ENCODE measurements at regions not wholly inside any gene's neighbourhood (a gene's known extent, or its start where the extent isn't known, plus 50 kb on each side); places are given as distances from the start of the nearest gene placed in this dataset.

- no peak overlapping the region for H3K4me3 ChIP-seq (ENCODE audit: low read length)
- H3K36me3 ChIP-seq (ENCODE audit: control insufficient read depth, insufficient read depth, low read length) = no peaks in the 10 kb centered on the region
- peak; percentile 63 to 75 for DNase-seq
- H3K9me3 ChIP-seq (ENCODE audit: control insufficient read depth, low read depth, low read length) = no peaks in the 10 kb centered on the region
- no peaks in the 10 kb centered on the region for H3K27me3 ChIP-seq (ENCODE audit: control insufficient read depth, insufficient read depth, low read length)
- peaks cover 18% of the 10 kb centered on the region for H3K4me1 ChIP-seq (ENCODE audit: control insufficient read depth, insufficient read depth, low read length)
- H3K27ac ChIP-seq (ENCODE audit: low read length) = peak overlapping the region; percentile 35
- no CpG with 5 or more reads among the region's 19 CpGs for WGBS (ENCODE audit: insufficient coverage, low lambda C conversion rate)
Observed at GRCh38 chr14:31950764-31951637, 126.1 kb upstream of the ARHGAP5 start.

- Histone ChIP-seq H3K4me3 (ENCODE audit: low read length) (no peak overlapping the region), H3K27me3 (ENCODE audit: control insufficient read depth, insufficient read depth, low read length) (no peaks in the 10 kb centered on the region), H3K9me3 (ENCODE audit: control insufficient read depth, low read depth, low read length) (no peaks in the 10 kb centered on the region), H3K27ac (ENCODE audit: low read length) (no peak overlapping the region), H3K36me3 (ENCODE audit: control insufficient read depth, insufficient read depth, low read length) (no peaks in the 10 kb centered on the region), H3K4me1 (ENCODE audit: control insufficient read depth, insufficient read depth, low read length) (peaks cover 12% of the 10 kb centered on the region)
- no CpG with 5 or more reads among the region's 4 CpGs for WGBS (ENCODE audit: insufficient coverage, low lambda C conversion rate)
- DNase-seq = no peak
Observed at GRCh38 chr14:31951638-31951964, 125.5 kb upstream of the ARHGAP5 start.

GRCh38 chr14:31952573-31952972, 124.5 kb upstream of the ARHGAP5 start:
- WGBS (ENCODE audit: insufficient coverage, low lambda C conversion rate) = no CpG with 5 or more reads among the region's 1 CpG
- no peak for DNase-seq
- no peaks in the 10 kb centered on the region for H3K9me3 ChIP-seq (ENCODE audit: control insufficient read depth, low read depth, low read length)
- H3K4me3 ChIP-seq (ENCODE audit: low read length) = no peak overlapping the region
- H3K4me1 ChIP-seq (ENCODE audit: control insufficient read depth, insufficient read depth, low read length) = peaks cover 12% of the 10 kb centered on the region
- H3K27ac ChIP-seq (ENCODE audit: low read length) = no peak overlapping the region
- no peaks in the 10 kb centered on the region for H3K36me3 ChIP-seq (ENCODE audit: control insufficient read depth, insufficient read depth, low read length)
- no peaks in the 10 kb centered on the region for H3K27me3 ChIP-seq (ENCODE audit: control insufficient read depth, insufficient read depth, low read length)

- Histone ChIP-seq H3K4me3 (ENCODE audit: low read length) (no peak overlapping the region), H3K9me3 (ENCODE audit: control insufficient read depth, low read depth, low read length) (no peaks in the 10 kb centered on the region), H3K27ac (ENCODE audit: low read length) (no peak overlapping the region), H3K36me3 (ENCODE audit: control insufficient read depth, insufficient read depth, low read length) (no peaks in the 10 kb centered on the region), H3K4me1 (ENCODE audit: control insufficient read depth, insufficient read depth, low read length) (peaks cover 12% of the 10 kb centered on the region), H3K27me3 (ENCODE audit: control insufficient read depth, insufficient read depth, low read length) (no peaks in the 10 kb centered on the region)
- WGBS (ENCODE audit: insufficient coverage, low lambda C conversion rate) = 96% methylated on average over 6 of the region's 6 CpGs
- DNase-seq = no peak
Observed at GRCh38 chr14:31953210-31953609, 123.9 kb upstream of the ARHGAP5 start.

GRCh38 chr14:31954991-31955390, 122.1 kb upstream of the ARHGAP5 start:
- DNase-seq = no peak
- Histone ChIP-seq H3K36me3 (ENCODE audit: control insufficient read depth, insufficient read depth, low read length) (no peaks in the 10 kb centered on the region), H3K4me1 (ENCODE audit: control insufficient read depth, insufficient read depth, low read length) (peaks cover 11% of the 10 kb centered on the region)

DNA sequence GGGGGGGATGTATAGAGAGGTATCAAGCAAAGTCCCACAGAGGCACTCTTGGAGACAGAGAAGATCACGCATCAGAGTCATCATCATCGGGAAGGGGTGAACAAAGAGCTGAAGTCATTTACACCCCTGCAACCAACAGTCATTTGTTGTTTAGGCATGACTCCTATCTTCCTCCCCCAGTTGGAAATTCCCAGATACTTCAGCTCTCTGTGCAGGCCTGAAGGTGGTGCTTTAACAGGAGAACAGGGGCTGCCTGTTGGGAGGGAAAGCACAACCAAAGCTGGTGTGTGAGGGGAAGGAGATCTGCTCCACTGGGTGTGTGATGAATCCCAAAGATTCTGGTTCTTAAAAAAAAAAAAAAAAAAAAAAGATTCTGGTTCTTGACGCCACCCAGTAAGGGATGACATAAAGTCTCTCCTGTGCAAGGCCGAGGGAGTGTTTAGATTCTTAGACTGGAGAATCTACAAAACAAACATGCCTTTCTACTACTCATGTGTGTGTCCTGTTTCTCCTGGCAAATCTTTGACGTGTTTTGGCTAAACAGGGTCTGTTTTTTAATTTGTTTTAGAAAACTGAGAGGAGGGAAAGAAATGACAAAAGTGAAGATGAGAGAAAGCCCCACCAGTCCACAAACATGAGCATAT, 121.0 kb upstream of the ARHGAP5 start:
- no peak for DNase-seq
- Histone ChIP-seq H3K4me1 (ENCODE audit: control insufficient read depth, insufficient read depth, low read length) (peaks cover 7% of the 10 kb centered on the region), H3K27me3 (ENCODE audit: control insufficient read depth, insufficient read depth, low read length) (no peaks in the 10 kb centered on the region), H3K9me3 (ENCODE audit: control insufficient read depth, low read depth, low read length) (no peaks in the 10 kb centered on the region), H3K4me3 (ENCODE audit: low read length) (no peak overlapping the region), H3K36me3 (ENCODE audit: control insufficient read depth, insufficient read depth, low read length) (no peaks in the 10 kb centered on the region), H3K27ac (ENCODE audit: low read length) (no peak overlapping the region)
- WGBS (ENCODE audit: insufficient coverage, low lambda C conversion rate) = 60% methylated on average over 2 of the region's 5 CpGs

More at GRCh38 chr14:31954991-31955390, 122.1 kb upstream of the ARHGAP5 start:
- Histone ChIP-seq H3K27ac (ENCODE audit: low read length) (no peak overlapping the region), H3K9me3 (ENCODE audit: control insufficient read depth, low read depth, low read length) (no peaks in the 10 kb centered on the region), H3K27me3 (ENCODE audit: control insufficient read depth, insufficient read depth, low read length) (no peaks in the 10 kb centered on the region), H3K4me3 (ENCODE audit: low read length) (no peak overlapping the region)

DNA sequence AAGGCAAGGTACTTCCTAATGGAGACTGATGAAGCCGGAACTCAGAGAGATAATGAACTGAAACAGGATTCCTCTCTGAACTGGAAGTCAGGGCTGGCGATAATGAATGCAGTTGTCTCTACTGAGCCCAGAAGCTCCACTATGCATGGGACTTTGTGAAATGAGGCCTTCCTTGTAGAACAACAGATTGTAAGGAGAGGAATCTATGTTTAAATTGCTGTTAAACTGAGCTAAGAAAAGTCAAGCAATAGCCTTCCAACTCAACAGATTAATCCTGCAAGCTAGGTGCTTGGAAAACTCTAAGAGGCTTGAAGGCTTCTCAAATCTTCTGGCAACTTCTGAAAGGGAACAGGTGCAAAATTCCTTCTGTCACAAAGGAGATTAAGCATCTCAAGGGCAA, 119.5 kb upstream of the ARHGAP5 start:
- H3K4me1 ChIP-seq (ENCODE audit: control insufficient read depth, insufficient read depth, low read length) = no peaks in the 10 kb centered on the region
- H3K27ac ChIP-seq (ENCODE audit: low read length) = no peak overlapping the region
- no peak for DNase-seq
- WGBS (ENCODE audit: insufficient coverage, low lambda C conversion rate) = no CpG with 5 or more reads among the region's 2 CpGs
- no peaks in the 10 kb centered on the region for H3K9me3 ChIP-seq (ENCODE audit: control insufficient read depth, low read depth, low read length)
- H3K4me3 ChIP-seq (ENCODE audit: low read length) = no peak overlapping the region
- no peaks in the 10 kb centered on the region for H3K36me3 ChIP-seq (ENCODE audit: control insufficient read depth, insufficient read depth, low read length)
- no peaks in the 10 kb centered on the region for H3K27me3 ChIP-seq (ENCODE audit: control insufficient read depth, insufficient read depth, low read length)

GRCh38 chr14:31960039-31960438, 117.1 kb upstream of the ARHGAP5 start:
- WGBS (ENCODE audit: insufficient coverage, low lambda C conversion rate) = 87% methylated on average over 3 of the region's 5 CpGs
- Histone ChIP-seq H3K27me3 (ENCODE audit: control insufficient read depth, insufficient read depth, low read length) (no peaks in the 10 kb centered on the region), H3K36me3 (ENCODE audit: control insufficient read depth, insufficient read depth, low read length) (no peaks in the 10 kb centered on the region), H3K27ac (ENCODE audit: low read length) (no peak overlapping the region), H3K4me3 (ENCODE audit: low read length) (no peak overlapping the region), H3K4me1 (ENCODE audit: control insufficient read depth, insufficient read depth, low read length) (peaks cover 3% of the 10 kb centered on the region), H3K9me3 (ENCODE audit: control insufficient read depth, low read depth, low read length) (no peaks in the 10 kb centered on the region)
- DNase-seq = no peak

GRCh38 chr14:31961896-31962295, 115.2 kb upstream of the ARHGAP5 start:
- no peaks in the 10 kb centered on the region for H3K36me3 ChIP-seq (ENCODE audit: control insufficient read depth, insufficient read depth, low read length)
- WGBS (ENCODE audit: insufficient coverage, low lambda C conversion rate) = no CpG with 5 or more reads among the region's 3 CpGs
- no peak for DNase-seq
- no peak overlapping the region for H3K4me3 ChIP-seq (ENCODE audit: low read length)
- no peaks in the 10 kb centered on the region for H3K27me3 ChIP-seq (ENCODE audit: control insufficient read depth, insufficient read depth, low read length)
- no peak overlapping the region for H3K27ac ChIP-seq (ENCODE audit: low read length)
- peaks cover 19% of the 10 kb centered on the region for H3K4me1 ChIP-seq (ENCODE audit: control insufficient read depth, insufficient read depth, low read length)
- H3K9me3 ChIP-seq (ENCODE audit: control insufficient read depth, low read depth, low read length) = no peaks in the 10 kb centered on the region

GRCh38 chr14:31962920-31963319, 114.2 kb upstream of the ARHGAP5 start:
- Histone ChIP-seq H3K36me3 (ENCODE audit: control insufficient read depth, insufficient read depth, low read length) (no peaks in the 10 kb centered on the region), H3K4me3 (ENCODE audit: low read length) (no peak overlapping the region), H3K4me1 (ENCODE audit: control insufficient read depth, insufficient read depth, low read length) (peaks cover 29% of the 10 kb centered on the region), H3K9me3 (ENCODE audit: control insufficient read depth, low read depth, low read length) (no peaks in the 10 kb centered on the region), H3K27ac (ENCODE audit: low read length) (no peak overlapping the region), H3K27me3 (ENCODE audit: control insufficient read depth, insufficient read depth, low read length) (no peaks in the 10 kb centered on the region)
- WGBS (ENCODE audit: insufficient coverage, low lambda C conversion rate) = no CpG with 5 or more reads among the region's 4 CpGs
- DNase-seq = no peak

- H3K36me3 ChIP-seq (ENCODE audit: control insufficient read depth, insufficient read depth, low read length) = no peaks in the 10 kb centered on the region
- no peaks in the 10 kb centered on the region for H3K27me3 ChIP-seq (ENCODE audit: control insufficient read depth, insufficient read depth, low read length)
- no peak overlapping the region for H3K4me3 ChIP-seq (ENCODE audit: low read length)
- no CpG with 5 or more reads among the region's 2 CpGs for WGBS (ENCODE audit: insufficient coverage, low lambda C conversion rate)
- H3K4me1 ChIP-seq (ENCODE audit: control insufficient read depth, insufficient read depth, low read length) = peaks cover 35% of the 10 kb centered on the region
- no peaks in the 10 kb centered on the region for H3K9me3 ChIP-seq (ENCODE audit: control insufficient read depth, low read depth, low read length)
- H3K27ac ChIP-seq (ENCODE audit: low read length) = no peak overlapping the region
- no peak for DNase-seq
Observed at GRCh38 chr14:31963587-31963986, 113.5 kb upstream of the ARHGAP5 start.

Data from large intestine (tissue), 3 donors.